IMR-90 (cell line): ENCODE measurements at regions not wholly inside any gene's neighbourhood (a gene's known extent, or its start where the extent isn't known, plus 50 kb on each side); places are given as distances from the start of the nearest gene placed in this dataset.

ENCODE experiments used
- ATAC-seq: fragments of 200-7000 bp; cut with Tn5 transposase; 2 replicates; pipeline ENCODE4 v1.9.1; 2020; ENCODE audit warnings: low read depth, mild to moderate bottlenecking, moderate library complexity
- BruUV-seq: library from RNA; stranded (reverse); fragments of 400-500 nt; replicated peaks from 2 replicates; lab custom pipeline; 2021; lab: Mats Ljungman, UMichigan
- CTCF ChIA-PET: fragments of 300-600 bp; formaldehyde crosslinking; extraction: SDS; loops from one replicate; lab custom pipeline; 2021; ENCODE audit warnings: antibody characterized with exemption; lab: Yijun Ruan, JAX
- POLR2A ChIA-PET: fragments of 300-600 bp; sonication (Branson Sonifier 250); formaldehyde crosslinking; loops from one replicate; lab custom pipeline; 2022; ENCODE audit warnings: antibody characterized with exemption; ENCODE audit not compliant: unreplicated experiment; lab: Charles Lee
- DNase-seq: peaks from one replicate; pipeline ENCODE4 v3.0.0; 2013
- H2AFZ ChIP-seq: replicated peaks from 2 replicates; pipeline ENCODE3; 2013; ENCODE audit warnings: low read length, mild to moderate bottlenecking; ENCODE audit not compliant: poor library complexity
- H2AK5ac ChIP-seq: 2 replicates; pipeline ENCODE4 v1.6.1; 2013; ENCODE audit warnings: low read depth, low read length, inconsistent platforms
- H2AK9ac ChIP-seq: replicated peaks from 2 replicates; pipeline ENCODE3; 2013; ENCODE audit warnings: mild to moderate bottlenecking, low read depth, low read length, moderate library complexity; ENCODE audit not compliant: poor library complexity
- H2BK120ac ChIP-seq: 2 replicates; pipeline ENCODE4 v1.6.1; 2013; ENCODE audit warnings: low read depth, low read length, inconsistent platforms
- H2BK15ac ChIP-seq: 3 replicates; pipeline ENCODE4 v1.6.1; 2013; ENCODE audit warnings: low read depth, low read length, inconsistent platforms
- H2BK20ac ChIP-seq: 2 replicates; pipeline ENCODE4 v1.6.1; 2013; ENCODE audit warnings: low read depth, mild to moderate bottlenecking, inconsistent platforms, low read length, moderate library complexity
- H2BK5ac ChIP-seq: 2 replicates; pipeline ENCODE4 v1.6.1; 2013; ENCODE audit warnings: mild to moderate bottlenecking, low read depth, low read length, inconsistent platforms; ENCODE audit not compliant: poor library complexity, severe bottlenecking
- H3K14ac ChIP-seq: replicated peaks from 2 replicates; pipeline ENCODE4 v1.6.1; 2013; ENCODE audit warnings: low read depth, low read length, inconsistent platforms
- H3K18ac ChIP-seq: 2 replicates; pipeline ENCODE4 v1.6.1; 2013; ENCODE audit warnings: low read depth, low read length, control low read depth
- H3K23ac ChIP-seq: 2 replicates; pipeline ENCODE4 v1.6.1; 2013; ENCODE audit warnings: low read depth, low read length, inconsistent platforms
- H3K27ac ChIP-seq: 2 replicates; pipeline ENCODE4 v1.5.1; 2013; ENCODE audit warnings: mild to moderate bottlenecking, control low read depth, low read length; ENCODE audit not compliant: insufficient read depth
- H3K27me3 ChIP-seq: 2 replicates; pipeline ENCODE4 v1.6.1; 2013; ENCODE audit warnings: low read length; ENCODE audit not compliant: control insufficient read depth, insufficient read depth
- H3K36me3 ChIP-seq: 2 replicates; pipeline ENCODE4 v1.6.1; 2013; ENCODE audit warnings: low read length, mixed read lengths; ENCODE audit not compliant: control insufficient read depth, insufficient read depth
- H3K4ac ChIP-seq: 2 replicates; pipeline ENCODE4 v1.6.1; 2013; ENCODE audit warnings: low read depth, low read length, inconsistent platforms
- H3K4me1 ChIP-seq: 2 replicates; pipeline ENCODE4 v1.6.1; 2013; ENCODE audit warnings: low read length, mixed read lengths; ENCODE audit not compliant: control insufficient read depth, insufficient read depth
- H3K4me2 ChIP-seq: 2 replicates; pipeline ENCODE4 v1.6.1; 2013; ENCODE audit warnings: low read depth, mild to moderate bottlenecking, control low read depth, low read length, moderate library complexity
- H3K4me3 ChIP-seq: 2 replicates; pipeline ENCODE4 v1.5.1; 2013; ENCODE audit warnings: low read depth, mild to moderate bottlenecking, control low read depth, low read length, moderate library complexity; ENCODE audit not compliant: insufficient read depth
- H3K56ac ChIP-seq: 2 replicates; pipeline ENCODE4 v1.6.1; 2013; ENCODE audit warnings: low read length, inconsistent platforms; ENCODE audit not compliant: insufficient read depth; ENCODE audit errors: extremely low read depth
- H3K79me1 ChIP-seq, 2 experiments: 2 replicates each; pipeline ENCODE4 v1.6.1; 2013; ENCODE audit warnings: low read length in 2 of 2, inconsistent platforms in 1 of 2, low read depth in 1 of 2
- H3K9ac ChIP-seq: 2 replicates; pipeline ENCODE4 v1.6.1; 2013; ENCODE audit warnings: low read depth, low read length, control low read depth
- H3K9me1 ChIP-seq: 2 replicates; pipeline ENCODE4 v1.6.1; 2013; ENCODE audit warnings: low read length, inconsistent platforms; ENCODE audit not compliant: insufficient read depth
- H3K9me3 ChIP-seq: 2 replicates; pipeline ENCODE4 v1.6.1; 2013; ENCODE audit warnings: low read length; ENCODE audit not compliant: control insufficient read depth, insufficient read depth
- H4K20me1 ChIP-seq: 2 replicates; pipeline ENCODE4 v1.6.1; 2013; ENCODE audit warnings: low read length, inconsistent platforms; ENCODE audit not compliant: insufficient read depth
- H4K5ac ChIP-seq: 2 replicates; pipeline ENCODE4 v1.6.1; 2013; ENCODE audit warnings: mild to moderate bottlenecking, low read depth, low read length, control low read depth
- H4K8ac ChIP-seq, 2 experiments: 2 replicates each; pipeline ENCODE4 v1.6.1; 2013; ENCODE audit warnings: low read depth in 2 of 2, low read length in 2 of 2, control low read depth in 1 of 2, inconsistent platforms in 1 of 2
- H4K91ac ChIP-seq: 2 replicates; pipeline ENCODE4 v1.6.1; 2013; ENCODE audit warnings: low read depth, low read length, inconsistent platforms; ENCODE audit not compliant: insufficient read depth
- BHLHE40 ChIP-seq: fragments of 150-350 bp; IDR thresholded peaks from 2 replicates; pipeline ENCODE4 v1.6.1; 2016; ENCODE audit warnings: mild to moderate bottlenecking, low read depth, low read length
- CEBPB ChIP-seq: IDR thresholded peaks from 2 replicates; pipeline ENCODE4 v1.6.1; 2012; ENCODE audit warnings: low read depth, low read length, improper control_type of control experiment
- CHD1 ChIP-seq: IDR thresholded peaks from 2 replicates; pipeline ENCODE4 v1.6.1; 2012; ENCODE audit warnings: low read depth, low read length, improper control_type of control experiment
- CTCF ChIP-seq: conservative IDR thresholded peaks from 2 replicates; pipeline ENCODE4 v1.5.1; 2012; ENCODE audit warnings: mild to moderate bottlenecking, low read depth, low read length, improper control_type of control experiment
- FOS ChIP-seq: fragments of 150-350 bp; IDR thresholded peaks from 2 replicates; pipeline ENCODE4 v1.6.1; 2016; ENCODE audit warnings: low read depth, low read length
- MAFK ChIP-seq: IDR thresholded peaks from 2 replicates; pipeline ENCODE4 v1.6.1; 2012; ENCODE audit warnings: low read depth, low read length, improper control_type of control experiment
- MAZ ChIP-seq: IDR thresholded peaks from 2 replicates; pipeline ENCODE4 v1.6.1; 2012; ENCODE audit warnings: low read depth, mild to moderate bottlenecking, low read length, improper control_type of control experiment, moderate library complexity, borderline replicate concordance
- MXI1 ChIP-seq: IDR thresholded peaks from 2 replicates; pipeline ENCODE4 v1.6.1; 2012; ENCODE audit warnings: low read depth, mild to moderate bottlenecking, low read length, moderate library complexity, borderline replicate concordance
- NFE2L2 ChIP-seq: fragments of 150-350 bp; IDR thresholded peaks from 2 replicates; pipeline ENCODE4 v1.6.1; 2016; ENCODE audit warnings: low read depth, mild to moderate bottlenecking, low read length
- POLR2A ChIP-seq: IDR thresholded peaks from 2 replicates; pipeline ENCODE4 v1.6.1; 2012; ENCODE audit warnings: mild to moderate bottlenecking, low read depth, low read length
- RAD21 ChIP-seq: IDR thresholded peaks from 2 replicates; pipeline ENCODE4 v1.6.1; 2012; ENCODE audit warnings: low read length, improper control_type of control experiment
- RCOR1 ChIP-seq: IDR thresholded peaks from 2 replicates; pipeline ENCODE4 v1.6.1; 2012; ENCODE audit warnings: mild to moderate bottlenecking, low read length, improper control_type of control experiment; ENCODE audit not compliant: insufficient replicate concordance
- RFX5 ChIP-seq: IDR thresholded peaks from 2 replicates; pipeline ENCODE4 v1.8.0; 2012; ENCODE audit warnings: low read depth, mild to moderate bottlenecking, low read length, moderate library complexity
- SMC3 ChIP-seq: fragments of 150-350 bp; IDR thresholded peaks from 2 replicates; pipeline ENCODE4 v1.6.1; 2016; ENCODE audit warnings: low read depth, mild to moderate bottlenecking, antibody characterized with exemption, low read length, moderate library complexity
- USF2 ChIP-seq: fragments of 150-350 bp; IDR thresholded peaks from 2 replicates; pipeline ENCODE4 v1.6.1; 2017; ENCODE audit warnings: mild to moderate bottlenecking, antibody characterized with exemption, low read length, low read depth
- WGBS, 2 experiments: methylation state at CpG; one replicate each; pipeline versions ENCODE4 v1.1.5 to v1.1.7; 2013; ENCODE audit warnings: missing lambda C conversion rate in 2 of 2; ENCODE audit not compliant: insufficient read length in 1 of 2; ENCODE audit errors: extremely low coverage in 2 of 2; 5-methylcytosine and 5-hydroxymethylcytosine counted together
- dilution Hi-C: fragments of 300-500 bp; cut with HindIII; formaldehyde crosslinking; loops from one replicate; pipeline ENCODE4 v1.14.3; 2018; ENCODE audit warnings: low sequenced_read_pairs; ENCODE audit not compliant: unreplicated experiment
- in situ Hi-C: fragments of 300-500 bp; cut with MboI; formaldehyde crosslinking; loops from 3 replicates; pipeline ENCODE4 v1.14.3; 2019; ENCODE audit warnings: low sequenced_read_pairs, inconsistent platforms, mixed read lengths
- intact Hi-C: fragments of 100-400 bp; cut with micrococcal nuclease; formaldehyde crosslinking; loops from 2 replicates; pipeline ENCODE4 v1.10.0; 2022
- TF ChIP-seq, protein P1 (sequence below): fragments of 150-350 bp; IDR thresholded peaks from 2 replicates; pipeline ENCODE4 v1.6.1; 2016; ENCODE audit warnings: low read depth, mild to moderate bottlenecking, low read length, moderate library complexity, borderline replicate concordance

GRCh38 chr12:118822512-118822911 is 158.8 kb upstream of the SRRM4 start:
- Histone ChIP-seq H4K8ac (no peak overlapping the region), H2BK120ac (no peak overlapping the region), H3K9ac (no peak overlapping the region), H3K23ac (no peak overlapping the region), H3K4me2 (no peak overlapping the region), H2BK5ac (no peak overlapping the region), H3K18ac (no peak overlapping the region), H3K27me3 (no peaks in the 10 kb centered on the region), H3K79me1 (no peaks in the 10 kb centered on the region), H2AFZ (no peak overlapping the region), H3K14ac (no peak overlapping the region), H3K9me3 (peaks cover 13% of the 10 kb centered on the region), H4K91ac (no peak overlapping the region), H3K36me3 (no peaks in the 10 kb centered on the region), H3K27ac (no peak overlapping the region), H2AK5ac (no peak overlapping the region), H3K4ac (no peak overlapping the region), H2BK20ac (no peak overlapping the region), H2AK9ac (no peak overlapping the region), H3K4me1 (no peaks in the 10 kb centered on the region), H3K56ac (no peak overlapping the region), H4K20me1 (no peaks in the 10 kb centered on the region), H2BK15ac (no peak overlapping the region), H3K9me1 (no peaks in the 10 kb centered on the region), H3K4me3 (no peak overlapping the region), H4K5ac (no peak overlapping the region)
- TF ChIP-seq RCOR1 (no peak), MAZ (no peak), FOS (no peak), RFX5 (no peak), MAFK (no peak), BHLHE40 (no peak), NFE2L2 (no peak), CEBPB (no peak), POLR2A (no peak), USF2 (no peak), SMC3 (no peak), CHD1 (no peak), RAD21 (no peak), MXI1 (no peak), CTCF (no peak)
- TF ChIP-seq, protein P1, sequence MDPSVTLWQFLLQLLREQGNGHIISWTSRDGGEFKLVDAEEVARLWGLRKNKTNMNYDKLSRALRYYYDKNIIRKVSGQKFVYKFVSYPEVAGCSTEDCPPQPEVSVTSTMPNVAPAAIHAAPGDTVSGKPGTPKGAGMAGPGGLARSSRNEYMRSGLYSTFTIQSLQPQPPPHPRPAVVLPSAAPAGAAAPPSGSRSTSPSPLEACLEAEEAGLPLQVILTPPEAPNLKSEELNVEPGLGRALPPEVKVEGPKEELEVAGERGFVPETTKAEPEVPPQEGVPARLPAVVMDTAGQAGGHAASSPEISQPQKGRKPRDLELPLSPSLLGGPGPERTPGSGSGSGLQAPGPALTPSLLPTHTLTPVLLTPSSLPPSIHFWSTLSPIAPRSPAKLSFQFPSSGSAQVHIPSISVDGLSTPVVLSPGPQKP: no peak
- dilution Hi-C loops (no loop called here), intact Hi-C loops (no loop called here), in situ Hi-C loops (no loop called here)
- ChIA-PET POLR2A (no interaction called here), CTCF (no interaction called here)
- WGBS, 2 experiments: no CpG with 5 or more reads among the region's 3 CpGs
- no TSS peak for BruUV-seq
- DNase-seq: no peak
- ATAC-seq: no peak
